ENCODE measurements at regions not wholly inside any gene's neighbourhood (a gene's known extent, or its start where the extent isn't known, plus 50 kb on each side); places are given as distances from the start of the nearest gene placed in this dataset.

DNA sequence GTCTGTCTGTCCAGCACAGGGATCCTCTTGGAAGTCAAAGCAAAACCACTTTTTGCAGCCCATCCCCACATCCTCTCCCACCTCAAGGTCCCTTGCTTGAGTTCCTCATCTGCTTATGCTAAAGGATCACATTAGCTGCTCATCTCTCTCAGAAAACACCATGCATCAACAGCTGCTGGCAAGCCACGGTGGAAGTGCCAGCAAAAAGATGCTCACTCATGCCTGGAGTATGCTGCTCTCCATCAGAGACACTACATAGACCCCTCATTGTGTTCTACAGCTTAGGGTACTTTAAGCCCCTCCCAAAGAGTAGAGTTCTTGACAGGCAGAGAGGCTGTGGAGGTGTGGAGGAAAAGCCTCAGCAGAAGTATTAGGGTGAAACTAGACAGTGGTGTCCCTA lies 94.6 kb upstream of the COL8A1 start:
- 0% methylated on average over 1 of the region's 1 CpG for WGBS

GRCh38 chr3:99542767-99543518 lies 95.5 kb upstream of the COL8A1 start:
- Histone ChIP-seq H3K23ac (ENCODE audit: low read length in 2 of 2) (no peak overlapping the region), H3K14ac (ENCODE audit: low read length in 2 of 2) (no peak overlapping the region), H3K18ac (ENCODE audit: low read depth in 1 of 2, low read length in 2 of 2) (no peak overlapping the region), H3K4me1 (ENCODE audit: control insufficient read depth, insufficient read depth, low read depth, low read length) (no peaks in the 10 kb centered on the region), H4K91ac (ENCODE audit: low read length) (no peak overlapping the region), H3K27ac (ENCODE audit: low read length, poor library complexity, severe bottlenecking) (no peak overlapping the region), H2BK15ac (ENCODE audit: low read depth, poor library complexity, severe bottlenecking) (no peak overlapping the region), H2BK12ac (ENCODE audit: low read length in 2 of 2) (no peak overlapping the region), H3K79me1 (replicated peaks; ENCODE audit: low read length, poor library complexity, severe bottlenecking) (no peaks in the 10 kb centered on the region), H2AFZ (ENCODE audit: low read depth, low read length) (no peak overlapping the region), H3K9ac (ENCODE audit: low read length) (no peak overlapping the region), H2BK5ac (ENCODE audit: low read depth, low read length, poor library complexity, severe bottlenecking) (no peak overlapping the region), H3K4me2 (ENCODE audit: low read length, poor library complexity, severe bottlenecking) (no peak overlapping the region), H2AK5ac (ENCODE audit: low read length, severe bottlenecking) (peak overlapping the region; percentile 34), H4K8ac (ENCODE audit: low read length) (no peak overlapping the region), H3K27me3 (ENCODE audit: control insufficient read depth in 1 of 2, insufficient read depth in 1 of 2, low read length in 2 of 2) (no peaks in the 10 kb centered on the region), H3K4me3 (ENCODE audit: insufficient read depth in 1 of 2, low read depth in 1 of 2, low read length in 2 of 2) (no peak overlapping the region), H3K36me3 (ENCODE audit: control insufficient read depth in 1 of 2, insufficient read depth in 2 of 2, low read depth in 1 of 2, low read length in 2 of 2) (no peaks in the 10 kb centered on the region), H3K9me3 (ENCODE audit: control insufficient read depth, low read length) (no peaks in the 10 kb centered on the region), H2BK120ac (ENCODE audit: low read depth, low read length) (no peak overlapping the region), H3K4ac (ENCODE audit: low read depth in 1 of 2, low read length in 2 of 2) (no peak overlapping the region)
- DNase-seq, result no peak
- 51% methylated on average over 2 of the region's 4 CpGs for WGBS

More for the DNA sequence above, 94.6 kb upstream of the COL8A1 start:
- no peak overlapping the region for H4K8ac ChIP-seq (ENCODE audit: low read length)
- H3K27ac ChIP-seq (ENCODE audit: low read length, poor library complexity, severe bottlenecking), result no peak overlapping the region
- H3K9me3 ChIP-seq (ENCODE audit: control insufficient read depth, low read length), result no peaks in the 10 kb centered on the region
- no peaks in the 10 kb centered on the region for H3K4me1 ChIP-seq (ENCODE audit: control insufficient read depth, insufficient read depth, low read depth, low read length)
- no peak overlapping the region for H3K4me2 ChIP-seq (ENCODE audit: low read length, poor library complexity, severe bottlenecking)
- H3K9ac ChIP-seq (ENCODE audit: low read length), result no peak overlapping the region
- no peak overlapping the region for H2AK5ac ChIP-seq (ENCODE audit: low read length, severe bottlenecking)
- DNase-seq, result no peak
- no peak overlapping the region for H3K4me3 ChIP-seq (ENCODE audit: insufficient read depth in 1 of 2, low read depth in 1 of 2, low read length in 2 of 2)
- H2BK120ac ChIP-seq (ENCODE audit: low read depth, low read length), result no peak overlapping the region
- H3K79me1 ChIP-seq (replicated peaks; ENCODE audit: low read length, poor library complexity, severe bottlenecking), result no peaks in the 10 kb centered on the region
- H2BK5ac ChIP-seq (ENCODE audit: low read depth, low read length, poor library complexity, severe bottlenecking), result no peak overlapping the region
- no peaks in the 10 kb centered on the region for H3K36me3 ChIP-seq (ENCODE audit: control insufficient read depth in 1 of 2, insufficient read depth in 2 of 2, low read depth in 1 of 2, low read length in 2 of 2)
- H4K91ac ChIP-seq (ENCODE audit: low read length), result no peak overlapping the region
- H2BK15ac ChIP-seq (ENCODE audit: low read depth, poor library complexity, severe bottlenecking), result no peak overlapping the region
- H2BK12ac ChIP-seq (ENCODE audit: low read length in 2 of 2), result peak overlapping the region in 1 of 2 experiments; percentile 61
- H3K14ac ChIP-seq (ENCODE audit: low read length in 2 of 2), result peak overlapping the region in 1 of 2 experiments; percentile 36
- H2AFZ ChIP-seq (ENCODE audit: low read depth, low read length), result no peak overlapping the region
- no peak overlapping the region for H3K4ac ChIP-seq (ENCODE audit: low read depth in 1 of 2, low read length in 2 of 2)
- no peak overlapping the region for H3K23ac ChIP-seq (ENCODE audit: low read length in 2 of 2)
- H3K27me3 ChIP-seq (ENCODE audit: control insufficient read depth in 1 of 2, insufficient read depth in 1 of 2, low read length in 2 of 2), result no peaks in the 10 kb centered on the region
- peak overlapping the region in 1 of 2 experiments; percentile 29 for H3K18ac ChIP-seq (ENCODE audit: low read depth in 1 of 2, low read length in 2 of 2)

GRCh38 chr3:99541181-99541580 lies 97.2 kb upstream of the COL8A1 start:
- H3K4me1 ChIP-seq (ENCODE audit: control insufficient read depth, insufficient read depth, low read depth, low read length), result no peaks in the 10 kb centered on the region
- H2AFZ ChIP-seq (ENCODE audit: low read depth, low read length), result no peak overlapping the region
- H4K91ac ChIP-seq (ENCODE audit: low read length), result no peak overlapping the region
- no CpG with 5 or more reads among the region's 1 CpG for WGBS
- no peak overlapping the region for H3K4ac ChIP-seq (ENCODE audit: low read depth in 1 of 2, low read length in 2 of 2)
- no peak overlapping the region for H3K23ac ChIP-seq (ENCODE audit: low read length in 2 of 2)
- H2BK15ac ChIP-seq (ENCODE audit: low read depth, poor library complexity, severe bottlenecking), result no peak overlapping the region
- H3K27me3 ChIP-seq (ENCODE audit: control insufficient read depth in 1 of 2, insufficient read depth in 1 of 2, low read length in 2 of 2), result no peaks in the 10 kb centered on the region
- no peaks in the 10 kb centered on the region for H3K9me3 ChIP-seq (ENCODE audit: control insufficient read depth, low read length)
- H3K4me2 ChIP-seq (ENCODE audit: low read length, poor library complexity, severe bottlenecking), result no peak overlapping the region
- no peak overlapping the region for H3K18ac ChIP-seq (ENCODE audit: low read depth in 1 of 2, low read length in 2 of 2)
- DNase-seq, result no peak
- no peaks in the 10 kb centered on the region for H3K36me3 ChIP-seq (ENCODE audit: control insufficient read depth in 1 of 2, insufficient read depth in 2 of 2, low read depth in 1 of 2, low read length in 2 of 2)
- H3K14ac ChIP-seq (ENCODE audit: low read length in 2 of 2), result no peak overlapping the region
- no peak overlapping the region for H3K9ac ChIP-seq (ENCODE audit: low read length)
- no peak overlapping the region for H2AK5ac ChIP-seq (ENCODE audit: low read length, severe bottlenecking)
- no peak overlapping the region for H2BK12ac ChIP-seq (ENCODE audit: low read length in 2 of 2)
- H2BK5ac ChIP-seq (ENCODE audit: low read depth, low read length, poor library complexity, severe bottlenecking), result no peak overlapping the region
- H3K79me1 ChIP-seq (replicated peaks; ENCODE audit: low read length, poor library complexity, severe bottlenecking), result no peaks in the 10 kb centered on the region
- H3K27ac ChIP-seq (ENCODE audit: low read length, poor library complexity, severe bottlenecking), result no peak overlapping the region
- no peak overlapping the region for H2BK120ac ChIP-seq (ENCODE audit: low read depth, low read length)
- H4K8ac ChIP-seq (ENCODE audit: low read length), result no peak overlapping the region
- H3K4me3 ChIP-seq (ENCODE audit: insufficient read depth in 1 of 2, low read depth in 1 of 2, low read length in 2 of 2), result no peak overlapping the region

DNA sequence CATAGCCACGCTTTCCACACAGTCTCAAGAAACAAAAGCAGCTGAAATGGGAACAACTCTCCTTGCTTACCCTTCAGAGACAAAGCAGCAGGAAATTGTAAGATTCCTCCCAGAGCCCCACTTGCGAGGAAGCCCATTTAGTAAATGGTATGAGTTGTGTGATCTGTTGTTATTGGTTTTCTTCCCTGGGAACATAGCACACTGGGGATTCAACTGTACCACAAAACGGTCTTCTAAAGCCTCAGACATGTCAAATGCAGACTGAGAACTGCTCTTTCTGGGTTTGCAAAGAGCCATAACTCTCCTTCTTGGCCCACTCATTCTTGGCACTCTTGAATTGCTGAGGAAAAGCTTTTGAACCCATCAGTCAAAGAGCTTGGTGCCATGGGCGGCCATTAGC lies 101.0 kb upstream of the COL8A1 start:
- Histone ChIP-seq H4K91ac (ENCODE audit: low read length) (no peak overlapping the region), H3K4me2 (ENCODE audit: low read length, poor library complexity, severe bottlenecking) (no peak overlapping the region)
- 74% methylated on average over 4 of the region's 4 CpGs for WGBS

More for the DNA sequence above, 101.0 kb upstream of the COL8A1 start:
- H3K27ac ChIP-seq (ENCODE audit: low read length, poor library complexity, severe bottlenecking), result no peak overlapping the region
- peak overlapping the region in 1 of 2 experiments; percentile 38 for H3K18ac ChIP-seq (ENCODE audit: low read depth in 1 of 2, low read length in 2 of 2)
- peak overlapping the region in 1 of 2 experiments; percentile 41 for H3K4ac ChIP-seq (ENCODE audit: low read depth in 1 of 2, low read length in 2 of 2)
- no peaks in the 10 kb centered on the region for H3K36me3 ChIP-seq (ENCODE audit: control insufficient read depth in 1 of 2, insufficient read depth in 2 of 2, low read depth in 1 of 2, low read length in 2 of 2)
- no peaks in the 10 kb centered on the region for H3K27me3 ChIP-seq (ENCODE audit: control insufficient read depth in 1 of 2, insufficient read depth in 1 of 2, low read length in 2 of 2)
- H3K9me3 ChIP-seq (ENCODE audit: control insufficient read depth, low read length), result no peaks in the 10 kb centered on the region
- H4K8ac ChIP-seq (ENCODE audit: low read length), result no peak overlapping the region
- H2AK5ac ChIP-seq (ENCODE audit: low read length, severe bottlenecking), result peak overlapping the region; percentile 6
- H2BK15ac ChIP-seq (ENCODE audit: low read depth, poor library complexity, severe bottlenecking), result no peak overlapping the region
- peak overlapping the region in 1 of 2 experiments; percentile 78 for H2BK12ac ChIP-seq (ENCODE audit: low read length in 2 of 2)
- H3K9ac ChIP-seq (ENCODE audit: low read length), result no peak overlapping the region
- DNase-seq, result no peak
- no peak overlapping the region for H3K4me3 ChIP-seq (ENCODE audit: insufficient read depth in 1 of 2, low read depth in 1 of 2, low read length in 2 of 2)
- no peak overlapping the region for H2BK5ac ChIP-seq (ENCODE audit: low read depth, low read length, poor library complexity, severe bottlenecking)
- no peak overlapping the region for H3K14ac ChIP-seq (ENCODE audit: low read length in 2 of 2)
- no peak overlapping the region for H2AFZ ChIP-seq (ENCODE audit: low read depth, low read length)
- H3K23ac ChIP-seq (ENCODE audit: low read length in 2 of 2), result no peak overlapping the region
- no peak overlapping the region for H2BK120ac ChIP-seq (ENCODE audit: low read depth, low read length)
- no peaks in the 10 kb centered on the region for H3K4me1 ChIP-seq (ENCODE audit: control insufficient read depth, insufficient read depth, low read depth, low read length)
- H3K79me1 ChIP-seq (replicated peaks; ENCODE audit: low read length, poor library complexity, severe bottlenecking), result no peaks in the 10 kb centered on the region
